Common myeloid progenitor, CD34-positive (primary cell): ENCODE measurements at regions not wholly inside any gene's neighbourhood (a gene's known extent, or its start where the extent isn't known, plus 50 kb on each side); places are given as distances from the start of the nearest gene placed in this dataset.
"Not testable (repeated sequence)": the region's sequence is repeated elsewhere in the genome, so short reads cannot be mapped to it uniquely, and the experiment has no call there.

ENCODE experiments used
- CTCF ChIA-PET: fragments of 350-600 bp; sonication (Branson Sonifier 250); formaldehyde crosslinking; loops from one replicate; lab custom pipeline; 2021; ENCODE audit warnings: antibody characterized with exemption; lab: Charles Lee
- POLR2A ChIA-PET: fragments of 350-600 bp; sonication (Branson Sonifier 250); formaldehyde crosslinking; loops from one replicate; lab custom pipeline; 2021; ENCODE audit warnings: antibody characterized with exemption; lab: Charles Lee
- DNase-seq, 3 donors: peaks; one replicate each; pipeline versions ENCODE4 v3.0.0 to v3.0.0-alpha.2; 2013
- H3K27ac ChIP-seq, 2 experiments: 1 replicate in 1 of 2; 2 replicates in 1 of 2; pipeline ENCODE4 v1.7.0; 2013; ENCODE audit warnings: inconsistent platforms in 2 of 2, low read length in 2 of 2, mild to moderate bottlenecking in 2 of 2, low read depth in 1 of 2, moderate library complexity in 1 of 2; ENCODE audit not compliant: severe bottlenecking in 2 of 2, insufficient read depth in 1 of 2, poor library complexity in 1 of 2
- H3K27me3 ChIP-seq, 5 experiments: replicated peaks in 2 of 5; 1 replicate in 3 of 5; 2 replicates in 2 of 5; pipeline versions ENCODE4 v1.6.1 to v1.7.0; 2013; ENCODE audit warnings: low read length in 4 of 5, mild to moderate bottlenecking in 2 of 5, moderate library complexity in 2 of 5, inconsistent platforms in 1 of 5; ENCODE audit not compliant: insufficient read depth in 5 of 5, control insufficient read depth in 4 of 5
- H3K36me3 ChIP-seq, 4 experiments: 1 replicate in 2 of 4; 2 replicates in 2 of 4; pipeline versions ENCODE4 v1.6.1 to v1.7.0; 2013; ENCODE audit warnings: low read length in 3 of 4, control low read depth in 1 of 4, mild to moderate bottlenecking in 1 of 4; ENCODE audit not compliant: control insufficient read depth in 4 of 4, insufficient read depth in 4 of 4
- H3K4me1 ChIP-seq, 4 experiments: 1 replicate in 3 of 4; 2 replicates in 1 of 4; pipeline versions ENCODE4 v1.6.1 to v1.7.1; 2013; ENCODE audit warnings: low read length in 3 of 4, mild to moderate bottlenecking in 3 of 4, control low read depth in 1 of 4, inconsistent platforms in 1 of 4, moderate library complexity in 1 of 4; ENCODE audit not compliant: control insufficient read depth in 4 of 4, insufficient read depth in 4 of 4; ENCODE audit errors: control extremely low read depth in 1 of 4
- H3K4me3 ChIP-seq, 7 experiments: 1 replicate in 4 of 7; 2 replicates in 3 of 7; pipeline versions ENCODE4 v1.5.1 to v1.7.0; 2013; ENCODE audit warnings: mild to moderate bottlenecking in 7 of 7, low read length in 6 of 7, moderate library complexity in 6 of 7, inconsistent platforms in 2 of 7, low read depth in 2 of 7, control low read depth in 1 of 7; ENCODE audit not compliant: insufficient read depth in 4 of 7, control insufficient read depth in 1 of 7; ENCODE audit errors: extremely low read depth in 1 of 7
- H3K9me3 ChIP-seq, 5 experiments: 1 replicate in 4 of 5; 2 replicates in 1 of 5; pipeline versions ENCODE4 v1.6.1 to v1.7.1; 2013; ENCODE audit warnings: low read length in 4 of 5, mild to moderate bottlenecking in 2 of 5, inconsistent platforms in 1 of 5, low read depth in 1 of 5, moderate library complexity in 1 of 5; ENCODE audit not compliant: control insufficient read depth in 4 of 5, insufficient read depth in 2 of 5; ENCODE audit errors: control extremely low read depth in 1 of 5
- WGBS: methylation state at CpG from one replicate; pipeline ENCODE4 v1.1.5; 2013; ENCODE audit not compliant: insufficient coverage; 5-methylcytosine and 5-hydroxymethylcytosine counted together

DNA sequence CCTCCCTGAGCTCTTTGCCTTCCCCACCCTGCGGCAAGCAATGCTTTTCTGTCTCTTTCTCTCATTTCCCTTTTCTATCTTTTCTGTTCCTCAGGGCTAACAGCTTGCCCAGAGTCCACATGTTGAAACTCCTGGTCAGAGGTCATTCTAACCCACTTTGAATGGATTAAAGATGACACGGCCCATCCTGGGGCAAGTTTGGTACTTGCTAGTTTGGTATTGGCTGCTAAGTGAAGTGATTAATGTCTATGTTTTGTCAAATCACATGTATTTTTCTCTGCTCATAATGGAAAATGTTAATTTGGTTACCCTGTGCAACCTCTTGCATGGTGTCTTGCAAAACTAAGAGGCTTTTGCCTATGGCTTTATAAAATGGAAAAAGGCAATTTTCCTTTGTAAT, 960.2 kb downstream of the CNTNAP5 start:
- WGBS: 100% methylated on average over 2 of the region's 2 CpGs

DNA sequence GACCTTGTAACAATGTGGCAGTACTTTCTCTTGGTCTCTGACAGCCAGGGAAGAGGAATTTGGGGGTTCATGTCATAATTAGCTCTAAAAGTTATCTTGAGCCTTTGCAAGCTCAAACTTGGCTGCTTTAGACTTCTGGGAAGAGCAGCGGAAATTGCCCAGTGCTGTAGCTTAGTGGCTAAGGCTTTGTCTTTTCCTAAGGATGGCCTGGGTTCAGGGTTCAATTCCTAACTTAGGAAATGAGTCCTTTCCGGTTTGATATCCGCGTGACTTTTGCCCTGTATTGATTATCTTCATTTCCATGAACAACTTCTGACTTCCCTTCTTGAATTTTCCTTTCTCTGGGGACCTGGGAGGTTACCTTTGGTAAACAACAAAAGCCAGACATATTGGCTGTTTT, 961.0 kb downstream of the CNTNAP5 start:
- WGBS: 94% methylated on average over 2 of the region's 4 CpGs
- CTCF ChIA-PET: no interaction called here
- no peaks in the 10 kb centered on the region for H3K27me3 ChIP-seq
- no peaks in the 10 kb centered on the region for H3K9me3 ChIP-seq
- no peak overlapping the region for H3K27ac ChIP-seq
- no peak overlapping the region for H3K4me3 ChIP-seq
- POLR2A ChIA-PET: no interaction called here
- no peaks in the 10 kb centered on the region for H3K36me3 ChIP-seq
- DNase-seq: no peak
- H3K4me1 ChIP-seq: no peaks in the 10 kb centered on the region

More for the DNA sequence above, 960.2 kb downstream of the CNTNAP5 start:
- Histone ChIP-seq H3K9me3 (no peaks in the 10 kb centered on the region), H3K4me1 (no peaks in the 10 kb centered on the region), H3K27me3 (no peaks in the 10 kb centered on the region), H3K4me3 (no peak overlapping the region), H3K36me3 (no peaks in the 10 kb centered on the region), H3K27ac (no peak overlapping the region)
- no peak for DNase-seq
- ChIA-PET POLR2A (no interaction called here), CTCF (no interaction called here)

DNA sequence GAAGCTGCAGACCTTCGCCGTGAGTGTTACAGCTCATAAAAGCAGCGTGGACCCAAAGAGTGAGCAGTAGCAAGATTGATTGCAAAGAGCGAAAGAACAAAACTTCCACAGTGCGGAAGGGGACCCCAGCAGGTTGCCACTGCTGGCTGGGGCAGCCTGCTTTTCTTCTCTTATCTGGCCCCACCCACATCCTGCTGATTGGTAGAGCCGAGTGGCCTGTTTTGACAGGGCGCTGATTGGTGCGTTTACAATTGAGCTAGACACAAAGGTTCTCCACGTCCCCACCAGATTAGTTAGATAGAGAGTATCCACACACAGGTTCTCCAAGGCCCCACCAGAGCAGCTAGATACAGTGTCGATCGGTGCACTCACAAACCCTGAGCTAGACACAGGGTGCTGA, 961.8 kb downstream of the CNTNAP5 start:
- POLR2A ChIA-PET, DNase-seq, H3K4me1 ChIP-seq, H3K27me3 ChIP-seq, H3K9me3 ChIP-seq, H3K36me3 ChIP-seq, H3K4me3 ChIP-seq, CTCF ChIA-PET, H3K27ac ChIP-seq: not testable (repeated sequence)
- WGBS: 97% methylated on average over 9 of the region's 11 CpGs

DNA sequence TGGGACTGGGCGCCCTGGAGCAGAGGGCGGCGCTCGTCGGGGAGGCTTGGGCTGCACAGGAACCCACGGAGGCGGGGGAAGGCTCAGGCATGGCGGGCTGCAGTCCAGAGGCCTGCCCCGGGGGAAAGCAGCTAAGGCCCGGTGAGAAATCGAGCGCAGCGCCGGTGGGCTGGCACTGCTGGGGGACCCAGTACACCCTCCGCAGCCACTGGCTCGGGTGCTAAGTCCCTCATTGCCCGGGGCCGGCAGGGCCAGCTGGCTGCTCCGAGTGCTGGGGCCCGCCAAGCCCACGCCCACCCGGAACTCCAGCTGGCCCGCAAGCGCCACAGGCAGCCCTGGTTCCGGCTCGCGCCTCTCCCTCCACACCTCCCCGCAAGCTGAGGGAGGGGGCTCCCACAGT, 962.3 kb downstream of the CNTNAP5 start:
- CTCF ChIA-PET, H3K9me3 ChIP-seq, H3K27ac ChIP-seq, H3K27me3 ChIP-seq, H3K4me1 ChIP-seq, H3K36me3 ChIP-seq, DNase-seq, POLR2A ChIA-PET, H3K4me3 ChIP-seq: not testable (repeated sequence)
- WGBS: 95% methylated on average over 26 of the region's 28 CpGs

DNA sequence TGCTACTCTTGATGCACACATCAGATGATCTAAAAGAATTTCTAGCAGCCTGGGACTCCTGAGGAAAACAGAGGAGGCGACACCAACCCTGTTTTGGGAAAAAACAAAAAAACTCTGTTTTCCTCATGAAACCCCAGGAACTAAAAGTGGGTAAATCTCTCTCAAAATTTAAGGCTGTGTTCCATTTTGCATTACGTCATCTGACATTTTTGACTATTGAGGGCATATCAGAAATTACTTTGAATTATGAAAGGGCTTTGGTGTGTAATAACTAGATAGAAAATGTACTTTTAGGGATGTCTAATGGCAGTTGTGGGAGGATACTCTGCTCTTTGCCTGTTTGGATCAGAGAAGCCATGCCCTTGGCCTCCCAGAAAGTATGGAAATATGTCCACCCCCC, 963.0 kb downstream of the CNTNAP5 start:
- Histone ChIP-seq H3K4me1 (no peaks in the 10 kb centered on the region), H3K27me3 (no peaks in the 10 kb centered on the region), H3K27ac (no peak overlapping the region), H3K9me3 (no peaks in the 10 kb centered on the region), H3K4me3 (no peak overlapping the region), H3K36me3 (no peaks in the 10 kb centered on the region)
- no peak for DNase-seq
- 100% methylated on average over 2 of the region's 2 CpGs for WGBS
- ChIA-PET CTCF (interaction anchor here (0.7 to 1.5 kb wide), 2 partner anchors 15 to 376 kb away, joined by 3 read pairs; no protein-coding TSS in a partner anchor), POLR2A (no interaction called here)

DNA sequence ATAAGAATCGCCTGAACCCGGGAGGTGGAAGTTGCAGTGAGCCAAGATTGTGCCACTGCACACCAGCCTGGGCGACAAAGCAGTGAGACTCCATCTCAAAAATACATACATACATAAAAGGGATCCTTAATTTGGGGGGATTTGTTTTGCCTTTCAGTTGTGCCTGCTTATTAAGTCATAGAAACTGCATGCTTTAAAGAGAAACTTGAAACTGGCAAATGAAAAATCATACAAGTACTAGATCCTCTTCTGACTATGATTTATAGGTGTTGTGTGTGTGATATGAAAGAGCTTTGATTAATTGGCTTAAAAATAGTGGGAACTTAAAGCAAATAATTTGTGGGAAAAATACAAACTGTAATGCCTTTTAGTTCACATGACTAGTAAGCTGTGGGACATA, 963.7 kb downstream of the CNTNAP5 start:
- Histone ChIP-seq H3K36me3 (no peaks in the 10 kb centered on the region), H3K4me1 (no peaks in the 10 kb centered on the region), H3K9me3 (no peaks in the 10 kb centered on the region), H3K4me3 (no peak overlapping the region), H3K27ac (no peak overlapping the region), H3K27me3 (no peaks in the 10 kb centered on the region)
- ChIA-PET CTCF (interaction anchor here (0.7 to 1.5 kb wide), 2 partner anchors 16 to 375 kb away, joined by 3 read pairs; no protein-coding TSS in a partner anchor), POLR2A (no interaction called here)
- 90% methylated on average over 2 of the region's 3 CpGs for WGBS
- DNase-seq: no peak

DNA sequence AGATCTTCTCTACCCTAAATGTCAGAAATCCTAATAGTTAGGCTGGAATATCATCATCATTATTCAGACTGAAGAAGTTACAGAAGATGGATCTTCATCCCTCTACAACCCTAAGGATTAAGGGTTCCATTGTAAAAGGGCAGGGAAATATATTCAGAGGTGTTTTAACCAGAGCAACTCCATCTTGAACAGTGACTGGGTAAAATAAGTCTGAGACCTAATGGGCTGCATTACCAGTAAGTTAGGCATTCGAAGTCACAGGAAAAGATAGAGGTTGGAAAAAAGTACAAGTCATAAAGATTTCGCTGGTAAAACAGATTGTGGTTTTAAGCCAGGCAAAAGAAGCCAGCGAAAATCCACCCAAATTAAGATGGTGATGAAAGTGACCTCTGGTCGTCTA, 968.7 kb downstream of the CNTNAP5 start:
- CTCF ChIA-PET: interaction anchor here (1.0 kb wide), 1 partner anchor 13 kb away, joined by 3 read pairs; no protein-coding TSS in a partner anchor
- 100% methylated on average over 2 of the region's 4 CpGs for WGBS
- no peaks in the 10 kb centered on the region for H3K27me3 ChIP-seq
- H3K4me1 ChIP-seq: no peaks in the 10 kb centered on the region
- H3K36me3 ChIP-seq: no peaks in the 10 kb centered on the region
- no peak overlapping the region for H3K27ac ChIP-seq
- DNase-seq: no peak
- H3K4me3 ChIP-seq: no peak overlapping the region
- POLR2A ChIA-PET: no interaction called here
- no peaks in the 10 kb centered on the region for H3K9me3 ChIP-seq
